Renal cortex interstitium (tissue), 11 donors: ENCODE measurements at regions not wholly inside any gene's neighbourhood (a gene's known extent, or its start where the extent isn't known, plus 50 kb on each side); places are given as distances from the start of the nearest gene placed in this dataset.
"Not testable (repeated sequence)": the region's sequence is repeated elsewhere in the genome, so short reads cannot be mapped to it uniquely, and the experiment has no call there.

Experiments used
- DNase-seq, 11 donors: peaks; one replicate each; pipeline ENCODE4 v3.0.0-alpha.2; 2013; ENCODE audit warnings: low read depth in 9 of 11, low spot score in 4 of 11; ENCODE audit errors: extremely low read depth in 1 of 11

DNA sequence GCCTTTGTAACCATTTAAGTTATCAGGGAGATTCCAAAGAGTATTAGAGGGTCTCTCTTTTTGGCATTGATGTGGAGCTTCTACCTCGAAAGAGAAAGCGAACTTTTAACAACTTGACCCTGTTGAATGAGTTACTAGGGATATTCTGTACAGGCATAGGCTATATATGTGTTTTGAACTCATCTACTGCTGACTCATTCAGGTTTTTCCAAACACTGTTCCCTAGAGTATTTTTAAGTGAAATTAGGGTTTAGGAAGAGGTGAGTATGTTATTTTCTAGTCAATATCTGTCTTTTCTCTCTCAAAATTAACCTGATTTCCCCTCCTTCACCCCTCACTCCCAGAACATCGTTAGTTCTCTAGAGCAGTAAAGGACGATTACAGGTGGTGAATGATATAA, 228.1 kb upstream of the C2CD4B start:
- DNase-seq = no peak

DNA sequence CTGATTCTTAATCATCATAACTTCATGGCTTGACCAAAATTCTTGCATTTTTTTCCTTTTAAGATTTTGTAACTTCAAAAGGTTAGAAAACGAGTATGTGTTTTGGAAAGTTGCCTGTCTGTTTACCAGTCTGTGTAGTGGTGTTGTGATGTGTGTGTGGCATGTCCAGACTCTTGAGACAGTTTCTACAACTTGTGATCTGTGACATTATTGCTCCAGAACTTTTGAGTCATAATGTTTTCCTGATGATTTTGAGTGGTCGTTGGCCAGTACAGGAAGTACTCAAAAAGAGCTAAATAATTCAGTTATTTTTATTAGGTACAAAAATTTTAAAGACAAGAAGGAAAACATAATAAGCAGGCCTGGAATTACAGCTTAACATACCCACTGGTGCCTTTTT, 229.0 kb upstream of the C2CD4B start:
- no peak for DNase-seq

GRCh38 chr15:62400778-62401177, 235.7 kb upstream of the C2CD4B start:
- no peak for DNase-seq

- no peak for DNase-seq
Observed at GRCh38 chr15:62402687-62403086, 237.6 kb upstream of the C2CD4B start.

GRCh38 chr15:62403164-62403809, 238.2 kb upstream of the C2CD4B start:
- DNase-seq = no peak

DNA sequence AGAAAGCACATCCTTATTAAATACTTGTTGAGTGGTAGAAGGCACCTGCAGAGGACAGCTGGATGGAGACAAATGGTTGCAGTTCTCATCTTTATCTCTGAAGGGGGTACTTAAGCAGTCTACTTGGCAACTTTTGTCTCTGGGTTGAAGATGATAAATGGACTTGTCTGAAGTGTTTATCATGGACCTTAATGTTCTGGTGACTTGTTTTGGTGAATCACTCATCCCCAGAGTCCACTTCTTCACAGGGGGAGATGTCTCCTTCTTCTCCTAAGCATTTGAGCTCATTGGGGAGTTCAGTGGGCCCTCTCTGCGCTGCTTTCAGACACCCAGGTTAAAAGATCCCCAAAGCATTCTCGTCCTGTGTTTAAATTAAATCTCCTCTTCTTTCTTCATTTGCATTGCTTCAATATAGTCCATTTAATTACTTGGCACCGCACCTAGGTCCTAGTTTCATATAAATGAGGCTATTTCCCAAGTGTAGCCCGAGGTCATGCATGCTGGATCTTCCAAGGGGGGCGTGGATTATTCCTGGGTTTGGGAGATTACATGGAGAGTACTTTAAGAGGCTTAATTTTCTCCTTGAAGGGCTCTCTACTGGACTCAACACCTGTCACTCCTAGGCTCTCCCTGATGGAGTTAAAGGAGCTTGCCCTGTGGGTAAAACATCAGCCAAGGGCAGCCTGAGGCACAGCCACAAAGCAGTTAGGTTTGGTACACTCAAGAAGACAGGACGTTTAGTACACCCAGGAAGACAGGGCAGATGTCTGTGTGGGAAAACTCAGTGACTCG, 239.3 kb upstream of the C2CD4B start:
- DNase-seq = no peak

- DNase-seq = no peak
Observed at GRCh38 chr15:62406305-62406891, 241.3 kb upstream of the C2CD4B start.

- DNase-seq = no peak
Observed at GRCh38 chr15:62407216-62407615, 242.1 kb upstream of the C2CD4B start.

- no peak for DNase-seq
Observed at GRCh38 chr15:62407962-62408361, 242.9 kb upstream of the C2CD4B start.

DNA sequence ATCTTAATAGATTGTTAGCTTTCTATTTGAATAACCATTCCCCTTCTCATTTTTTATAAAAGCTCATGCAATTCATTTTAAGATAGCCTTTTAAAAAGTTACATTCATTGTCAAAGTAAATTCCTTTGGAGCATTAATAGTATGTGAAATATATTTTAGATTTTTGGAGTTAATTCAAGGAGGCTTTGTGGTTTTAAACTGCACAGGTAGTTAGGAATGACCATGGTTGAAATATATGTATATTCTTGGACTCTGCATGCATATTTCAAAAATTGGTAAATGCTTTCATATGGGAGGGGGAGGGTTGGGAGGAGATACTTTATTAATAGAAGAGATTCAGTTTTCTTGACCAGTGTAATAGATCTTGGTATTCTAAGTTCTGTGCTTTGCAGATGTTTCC, 244.4 kb upstream of the C2CD4B start:
- no peak for DNase-seq

DNA sequence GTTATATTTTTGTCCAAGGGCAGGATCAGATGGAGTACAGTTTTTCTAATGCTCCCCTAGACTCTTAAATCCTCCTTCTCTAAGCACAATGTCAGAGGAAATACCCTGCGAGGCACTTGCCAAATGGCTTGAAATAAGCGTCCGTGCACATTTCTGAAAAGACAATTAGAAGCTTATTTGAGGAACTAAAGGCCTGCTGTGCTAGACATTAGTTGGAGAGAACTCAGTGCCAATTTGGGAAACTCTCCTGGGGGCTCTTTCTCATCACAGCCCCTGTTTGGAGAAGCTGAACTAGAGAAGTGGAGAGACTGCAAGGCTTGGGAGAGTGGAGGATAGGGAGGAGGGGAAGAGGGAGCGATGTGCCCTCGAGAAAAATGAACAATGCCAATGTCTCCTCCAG, 247.6 kb upstream of the C2CD4B start:
- no peak for DNase-seq

DNA sequence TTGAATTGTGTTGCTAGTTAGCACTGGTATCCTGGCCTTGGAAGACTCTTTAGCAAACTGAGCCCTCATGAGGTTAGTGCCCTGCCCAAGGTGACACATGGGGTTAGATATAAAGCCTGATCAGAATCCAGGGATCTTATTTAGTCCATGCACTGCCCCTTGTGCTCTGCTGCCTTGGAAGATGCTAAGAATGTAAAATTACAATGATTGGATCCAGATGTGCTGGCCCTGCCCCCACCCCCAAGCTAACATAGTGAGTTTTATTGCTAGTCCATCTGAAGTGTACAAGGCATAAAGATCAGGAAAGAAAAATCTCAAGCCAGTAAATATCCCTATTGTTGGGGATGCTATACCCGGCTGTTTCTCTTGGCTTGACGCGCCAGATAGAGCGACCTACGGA, 248.1 kb upstream of the C2CD4B start:
- peak in 2 of 11 donors; percentile 29 to 40 for DNase-seq

DNA sequence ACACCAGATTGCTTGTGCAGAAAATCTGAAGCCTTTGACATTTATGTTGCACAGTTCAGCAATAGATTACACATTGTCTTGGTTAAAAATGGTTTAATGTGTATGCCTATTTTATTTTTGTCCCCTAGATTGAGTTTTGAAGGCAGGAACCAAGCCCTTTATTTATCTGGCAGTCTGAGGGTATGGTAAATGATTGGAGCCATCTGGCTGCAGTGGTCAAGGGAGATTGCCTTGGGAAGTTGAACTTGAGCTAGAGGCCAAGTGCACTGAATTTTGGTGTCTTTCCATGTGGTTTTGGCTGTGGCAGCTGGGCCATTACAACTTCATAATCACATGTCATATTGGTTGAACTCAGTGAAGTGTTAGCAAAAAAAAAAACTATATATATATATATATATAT, 248.7 kb upstream of the C2CD4B start:
- no peak for DNase-seq

GRCh38 chr15:62415498-62415897, 250.4 kb upstream of the C2CD4B start:
- no peak for DNase-seq

DNA sequence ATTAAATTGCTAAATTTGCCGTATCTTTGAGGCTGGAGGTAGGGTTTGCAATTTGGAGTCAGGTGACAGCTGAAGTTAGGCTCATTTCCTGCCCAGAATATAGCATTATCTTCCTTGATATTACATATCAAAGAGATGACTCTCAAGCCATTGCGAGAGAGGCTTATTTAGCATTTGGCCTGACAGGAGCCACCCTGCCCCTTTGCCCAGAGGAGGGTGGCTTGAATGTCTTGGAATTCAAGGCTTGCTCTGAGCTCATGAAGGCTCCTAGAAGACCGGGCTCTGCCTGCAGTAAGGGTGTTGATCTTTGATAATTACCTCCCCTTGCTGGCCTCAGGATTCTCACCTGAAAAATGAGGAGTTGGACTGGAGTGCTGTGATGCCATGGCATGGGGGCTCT, 251.4 kb upstream of the C2CD4B start:
- no peak for DNase-seq

DNA sequence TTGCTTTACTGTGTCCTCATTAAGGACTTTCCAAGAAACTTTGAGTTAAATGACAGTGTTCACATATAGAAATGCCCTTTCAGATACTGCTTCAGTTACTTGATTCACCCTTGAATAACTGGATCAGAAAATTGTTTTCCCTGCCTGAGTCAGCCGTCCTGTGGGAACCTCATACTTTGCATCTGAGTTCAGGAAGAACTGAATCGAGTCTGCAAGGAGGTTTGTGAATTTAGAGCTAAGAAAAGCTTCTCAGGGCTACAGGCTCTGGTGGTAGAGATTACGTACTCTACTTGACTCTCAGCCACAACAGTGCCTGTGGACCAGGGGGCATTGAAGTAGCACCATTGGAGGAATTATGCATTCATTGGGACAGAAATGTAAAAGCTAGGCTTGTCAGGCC, 252.4 kb upstream of the C2CD4B start:
- DNase-seq = no peak

GRCh38 chr15:62418496-62418895, 253.4 kb upstream of the C2CD4B start:
- not testable (repeated sequence) for DNase-seq

- no peak for DNase-seq
Observed at GRCh38 chr15:62419192-62419591, 254.1 kb upstream of the C2CD4B start.

GRCh38 chr15:62420371-62420770, 255.3 kb upstream of the C2CD4B start:
- peak in 3 of 11 donors; percentile 27 to 46 (median 36) for DNase-seq

DNA sequence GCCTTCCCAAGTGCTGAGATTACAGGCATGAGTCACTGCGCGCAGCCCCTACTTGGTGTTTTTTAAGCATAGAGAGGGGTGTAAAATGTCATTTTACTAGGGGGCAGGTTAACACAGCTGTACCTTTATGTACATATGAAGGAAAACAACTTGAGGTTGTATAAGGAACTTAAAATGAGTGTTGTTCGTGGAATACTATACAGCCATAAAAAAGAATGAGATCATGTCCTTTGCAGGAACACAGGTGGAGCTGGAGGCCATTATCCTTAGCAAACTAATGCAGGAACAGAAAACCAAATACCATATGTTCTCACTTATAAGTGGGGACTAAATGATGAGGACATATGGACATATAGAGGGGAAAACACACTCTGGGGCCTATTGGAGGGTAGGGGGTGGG, 256.2 kb upstream of the C2CD4B start:
- DNase-seq = no peak
